Right lung (tissue), 2 donors: ENCODE measurements at regions not wholly inside any gene's neighbourhood (a gene's known extent, or its start where the extent isn't known, plus 50 kb on each side); places are given as distances from the start of the nearest gene placed in this dataset.
"Not testable (repeated sequence)": the region's sequence is repeated elsewhere in the genome, so short reads cannot be mapped to it uniquely, and the experiment has no call there.

Experiments
- DNase-seq, 2 donors: peaks; one replicate each; pipeline ENCODE4 v3.0.0-alpha.2; 2013

DNA sequence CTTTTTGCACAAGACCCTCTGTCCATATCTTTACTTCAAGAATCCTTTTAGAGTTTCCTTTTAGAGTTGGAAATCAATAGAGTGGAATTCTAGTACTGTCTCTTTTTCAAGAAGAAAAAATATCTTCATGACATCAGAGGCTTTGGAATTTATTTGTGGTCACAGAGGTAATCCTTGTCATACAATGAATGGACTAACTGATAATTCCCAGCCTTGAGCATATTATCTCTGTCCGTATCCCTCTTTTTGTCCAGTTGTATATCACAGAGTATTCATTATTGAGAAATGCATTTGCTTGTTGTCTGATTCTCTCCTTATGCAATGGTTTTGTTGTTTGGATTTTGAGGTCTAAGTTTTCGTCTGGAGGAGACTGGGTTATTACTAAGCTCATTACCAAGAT is 82.0 kb upstream of the HAPLN1 start:
- DNase-seq: no peak

DNA sequence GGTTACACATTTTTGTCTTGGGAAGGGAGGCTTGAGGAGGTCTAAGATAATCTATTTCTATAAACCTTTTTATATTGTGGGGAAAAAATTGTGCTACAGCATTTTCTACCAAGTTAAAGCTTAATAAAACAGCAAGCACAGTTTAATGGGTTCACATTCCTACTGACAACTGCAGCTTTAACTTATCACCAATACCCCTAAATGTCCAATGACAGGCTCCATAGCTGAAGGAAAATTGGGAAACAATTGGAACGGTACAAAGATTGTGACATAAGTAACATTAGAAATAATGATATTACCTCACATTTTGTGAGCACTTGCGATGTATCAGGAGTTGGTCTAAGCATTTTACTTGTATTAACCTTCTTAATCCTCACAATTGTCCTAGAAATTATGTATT is 79.5 kb upstream of the HAPLN1 start:
- peak; percentile 75 to 77 for DNase-seq

DNA sequence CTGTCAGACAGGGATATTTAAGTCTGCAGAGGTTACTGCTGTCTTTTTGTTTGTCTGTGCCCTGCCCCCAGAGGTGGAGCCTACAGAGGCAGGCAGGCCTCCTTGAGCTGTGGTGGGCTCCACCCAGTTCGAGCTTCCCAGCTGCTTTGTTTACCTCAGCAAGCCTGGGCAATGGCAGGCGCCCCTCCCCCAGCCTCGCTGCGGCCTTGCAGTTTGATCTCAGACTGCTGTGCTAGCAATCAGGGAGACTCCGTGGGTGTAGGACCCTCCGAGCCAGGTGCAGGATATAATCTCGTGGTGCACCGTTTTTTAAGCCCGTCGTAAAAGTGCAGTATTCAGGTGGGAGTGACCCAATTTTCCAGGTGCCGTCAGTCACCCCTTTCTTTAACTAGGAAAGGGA is 78.4 kb upstream of the HAPLN1 start:
- DNase-seq: not testable (repeated sequence)

DNA sequence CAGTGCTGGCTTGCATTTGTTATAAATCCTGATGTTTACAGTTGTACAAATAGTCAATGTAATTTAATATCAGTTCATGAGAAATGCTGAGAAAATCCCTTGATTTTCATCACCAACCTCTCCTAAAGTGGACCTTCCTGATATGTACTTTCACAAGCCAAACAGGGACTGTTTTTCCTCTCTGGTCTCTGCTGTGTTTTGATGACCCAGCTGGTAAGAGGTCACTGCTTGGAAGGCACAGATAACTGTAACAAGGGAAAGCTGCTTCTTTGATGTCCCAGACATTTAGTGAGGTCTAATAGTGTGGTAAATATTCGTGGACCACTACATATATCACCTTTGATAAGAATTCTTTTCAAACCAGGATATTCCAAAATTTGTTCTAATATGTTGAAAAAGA is 68.7 kb upstream of the HAPLN1 start:
- DNase-seq: no peak

DNA sequence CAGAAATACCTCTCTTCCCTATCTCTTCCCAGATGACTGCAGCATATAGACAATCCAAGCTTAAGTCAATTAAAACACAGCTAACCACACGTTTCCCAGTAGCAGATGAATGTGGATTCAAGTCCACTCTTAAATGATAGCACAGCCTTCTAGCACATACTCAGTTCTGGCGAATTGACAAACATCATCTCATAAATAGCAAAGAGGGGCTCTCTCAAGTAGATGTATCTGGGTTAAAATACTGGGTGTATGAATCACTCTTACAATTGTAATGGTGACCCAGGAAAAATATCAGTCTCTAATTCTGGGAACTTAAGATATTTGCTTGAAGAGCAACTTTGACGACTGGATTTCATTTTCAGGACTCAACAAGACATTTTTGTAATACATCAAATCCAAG is 67.0 kb upstream of the HAPLN1 start:
- DNase-seq: no peak

DNA sequence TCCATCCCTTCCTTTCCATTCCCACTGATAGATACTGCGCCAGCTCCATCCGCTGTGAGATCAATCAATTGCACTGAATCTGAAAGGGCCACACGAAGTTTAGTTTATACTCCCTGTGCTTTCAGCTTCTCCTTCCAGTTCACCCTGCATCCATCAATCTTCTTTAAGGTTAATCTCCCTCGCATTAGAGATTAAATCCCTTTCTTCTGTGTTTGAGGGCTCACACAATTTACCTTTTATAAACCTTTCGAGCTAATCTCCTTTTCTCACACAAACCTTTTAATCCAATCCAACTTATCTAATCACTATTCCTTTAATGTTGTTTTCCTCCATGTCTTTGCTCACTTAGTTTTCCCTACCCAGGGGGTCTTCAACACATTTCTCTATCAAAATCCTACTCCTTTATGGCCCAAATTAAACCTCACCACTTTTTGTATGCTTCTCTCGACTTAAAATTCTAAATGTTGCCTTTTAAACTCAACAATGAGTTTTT is 64.6 kb upstream of the HAPLN1 start:
- no peak for DNase-seq

DNA sequence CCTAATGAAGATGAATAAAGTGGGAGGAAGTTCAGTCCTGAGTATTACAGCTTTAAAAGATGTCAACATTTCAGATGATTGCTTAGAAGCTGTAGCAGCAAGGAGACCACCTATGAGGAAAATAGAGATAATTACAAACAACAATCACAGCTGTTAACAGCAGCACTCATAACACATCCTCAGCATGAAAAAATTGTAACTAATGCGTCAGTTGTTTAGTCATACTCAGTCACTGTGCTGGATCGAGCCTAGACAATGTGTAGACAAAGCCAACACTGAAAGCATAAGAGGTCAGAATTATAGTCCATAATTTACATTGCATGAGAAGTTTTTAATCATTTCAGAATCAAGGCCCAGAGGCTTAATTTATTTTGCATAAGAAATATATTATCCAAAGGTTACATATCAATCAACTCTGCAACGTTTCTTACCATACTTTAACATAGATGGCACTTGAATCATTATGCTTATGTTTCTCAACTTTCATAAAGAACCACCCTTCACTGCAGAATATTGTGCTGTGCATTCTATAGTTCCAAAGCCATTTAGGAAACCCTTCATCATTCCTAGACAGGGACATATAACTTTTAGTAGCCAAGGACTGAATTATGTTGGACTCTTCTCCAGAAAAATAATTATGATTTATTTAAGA is 60.2 kb upstream of the HAPLN1 start:
- DNase-seq: no peak

DNA sequence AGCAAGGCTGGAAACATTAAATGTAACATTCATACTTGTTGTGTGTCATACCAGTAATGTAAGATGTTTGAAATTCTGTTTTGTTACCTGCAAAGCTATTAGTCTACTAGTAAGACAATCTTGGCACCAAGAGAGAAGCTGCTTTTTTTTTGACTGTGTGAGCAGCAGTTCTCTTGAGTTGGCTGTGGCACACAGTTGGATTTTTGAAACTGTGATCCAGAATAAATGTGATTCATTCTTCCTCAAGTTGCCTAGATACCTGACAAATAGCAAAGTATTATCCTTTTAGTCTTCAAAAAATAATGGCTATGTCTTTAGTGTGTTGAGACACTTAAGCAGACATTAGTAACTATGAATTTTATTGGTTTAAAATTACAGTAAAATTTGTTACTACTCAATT is 57.2 kb upstream of the HAPLN1 start:
- DNase-seq: no peak

DNA sequence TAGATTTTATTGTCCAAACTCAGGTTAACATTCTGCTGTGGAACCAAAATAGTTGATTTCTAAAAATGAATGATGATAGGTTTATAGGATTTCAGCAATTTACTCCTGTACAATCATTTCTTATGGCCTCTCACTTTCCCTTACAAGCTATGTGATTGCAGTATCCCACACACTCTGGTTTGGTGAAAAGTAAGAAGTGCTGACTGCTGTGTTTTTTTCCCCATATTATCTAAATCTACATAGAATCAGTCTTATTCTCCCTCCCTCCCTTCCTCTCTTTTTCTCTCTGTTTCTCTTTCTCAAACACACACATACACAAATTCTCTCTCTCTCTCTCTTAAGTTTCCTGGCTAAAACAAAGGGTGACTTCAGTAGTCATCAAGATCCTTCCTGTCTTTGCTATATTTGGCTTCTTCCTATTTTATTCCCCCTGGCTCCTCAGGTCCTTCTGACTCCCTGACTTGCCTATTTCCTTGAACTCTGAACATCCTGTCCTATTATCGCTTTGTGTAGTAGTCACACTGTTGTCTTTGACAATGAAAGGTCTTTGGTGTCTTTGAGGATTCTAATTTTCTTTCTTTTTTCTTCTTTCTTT is 55.9 kb upstream of the HAPLN1 start:
- no peak for DNase-seq
